Smooth muscle cell (in vitro differentiated cells): ENCODE measurements at regions not wholly inside any gene's neighbourhood (a gene's known extent, or its start where the extent isn't known, plus 50 kb on each side); places are given as distances from the start of the nearest gene placed in this dataset.

Source experiments
- DNase-seq: peaks from one replicate; lab custom pipeline; 2025; ENCODE audit not compliant: unreplicated experiment; lab: John Stamatoyannopoulos, UW
- H2AFZ ChIP-seq: fragments of 200-600 bp; sonication (generic); 2 replicates; pipeline ENCODE4 v1.6.0; 2016; ENCODE audit warnings: antibody characterized with exemption, low read depth, mild to moderate bottlenecking
- H3F3A ChIP-seq: fragments of 200-600 bp; sonication (generic); 2 replicates; pipeline ENCODE4 v1.6.0; 2017; ENCODE audit warnings: antibody characterized with exemption, low read depth
- H3K27ac ChIP-seq: fragments of 200-600 bp; sonication (generic); 2 replicates; pipeline ENCODE4 v1.5.1; 2016; ENCODE audit warnings: low read depth, mild to moderate bottlenecking
- H3K27me3 ChIP-seq: fragments of 200-600 bp; sonication (generic); 2 replicates; pipeline ENCODE4 v1.6.1; 2016; ENCODE audit warnings: low read depth, mild to moderate bottlenecking
- H3K36me3 ChIP-seq: fragments of 200-600 bp; sonication (generic); 2 replicates; pipeline ENCODE4 v1.5.1; 2016; ENCODE audit warnings: low read depth
- H3K4me1 ChIP-seq: fragments of 200-600 bp; sonication (generic); 2 replicates; pipeline ENCODE4 v1.5.1; 2016; ENCODE audit warnings: low read depth
- H3K4me2 ChIP-seq: fragments of 200-600 bp; sonication (generic); 2 replicates; pipeline ENCODE4 v1.6.0; 2016; ENCODE audit warnings: mild to moderate bottlenecking
- H3K4me3 ChIP-seq: fragments of 200-600 bp; sonication (generic); 2 replicates; pipeline ENCODE4 v1.5.1; 2016; ENCODE audit warnings: mild to moderate bottlenecking
- H3K79me2 ChIP-seq: fragments of 200-600 bp; sonication (generic); 2 replicates; pipeline ENCODE4 v1.6.0; 2016; ENCODE audit warnings: low read depth, mild to moderate bottlenecking
- H3K9ac ChIP-seq: fragments of 200-600 bp; sonication (generic); 2 replicates; pipeline ENCODE4 v1.6.0; 2016; ENCODE audit warnings: low read depth
- H3K9me3 ChIP-seq: fragments of 200-600 bp; sonication (generic); replicated peaks from 2 replicates; pipeline ENCODE4 v1.5.1; 2016; ENCODE audit warnings: low read depth
- H4K20me1 ChIP-seq: fragments of 200-600 bp; sonication (generic); 2 replicates; pipeline ENCODE4 v1.6.0; 2016; ENCODE audit warnings: low read depth
- CTCF ChIP-seq: fragments of 200-600 bp; sonication (generic); IDR thresholded peaks from 2 replicates; pipeline ENCODE4 v1.5.1; 2017; ENCODE audit warnings: borderline replicate concordance, mild to moderate bottlenecking, antibody characterized with exemption; ENCODE audit not compliant: insufficient read depth, poor library complexity, severe bottlenecking
- WGBS: methylation state at CpG from one replicate; pipeline ENCODE4 v1.1.7; 2016; ENCODE audit warnings: low lambda C conversion rate; 5-methylcytosine and 5-hydroxymethylcytosine counted together

- no peak for DNase-seq
- no peak overlapping the region for H3K27ac ChIP-seq
- H3K9me3 ChIP-seq: no peaks in the 10 kb centered on the region
- H3K79me2 ChIP-seq: no peaks in the 10 kb centered on the region
- H3K4me3 ChIP-seq: no peak overlapping the region
- no peaks in the 10 kb centered on the region for H3K27me3 ChIP-seq
- 92% methylated on average over 8 of the region's 8 CpGs for WGBS
- H3K4me2 ChIP-seq: no peak overlapping the region
- H3K36me3 ChIP-seq: no peaks in the 10 kb centered on the region
- H2AFZ ChIP-seq: no peak overlapping the region
- no peaks in the 10 kb centered on the region for H4K20me1 ChIP-seq
- H3K4me1 ChIP-seq: no peaks in the 10 kb centered on the region
- H3F3A ChIP-seq: peaks cover 4% of the 10 kb centered on the region
- no peak overlapping the region for H3K9ac ChIP-seq
- TF ChIP-seq CTCF: no peak
Observed at GRCh38 chr15:31447931-31448634, 121.4 kb downstream of the KLF13 start.

GRCh38 chr15:31448635-31448979 is 122.0 kb downstream of the KLF13 start:
- Histone ChIP-seq H3F3A (no peaks in the 10 kb centered on the region), H2AFZ (no peak overlapping the region), H4K20me1 (no peaks in the 10 kb centered on the region), H3K4me2 (no peak overlapping the region), H3K27me3 (no peaks in the 10 kb centered on the region), H3K9me3 (no peaks in the 10 kb centered on the region), H3K4me1 (no peaks in the 10 kb centered on the region), H3K79me2 (no peaks in the 10 kb centered on the region), H3K27ac (no peak overlapping the region), H3K9ac (no peak overlapping the region), H3K36me3 (no peaks in the 10 kb centered on the region), H3K4me3 (no peak overlapping the region)
- WGBS: 65% methylated on average over 5 of the region's 5 CpGs
- no peak for TF ChIP-seq CTCF
- no peak for DNase-seq

- H3K4me3 ChIP-seq: no peak overlapping the region
- no peaks in the 10 kb centered on the region for H3F3A ChIP-seq
- H2AFZ ChIP-seq: no peak overlapping the region
- no peaks in the 10 kb centered on the region for H3K9me3 ChIP-seq
- H3K36me3 ChIP-seq: no peaks in the 10 kb centered on the region
- H3K4me2 ChIP-seq: no peak overlapping the region
- no peaks in the 10 kb centered on the region for H3K27me3 ChIP-seq
- no peak overlapping the region for H3K9ac ChIP-seq
- H4K20me1 ChIP-seq: no peaks in the 10 kb centered on the region
- DNase-seq: no peak
- H3K27ac ChIP-seq: no peak overlapping the region
- WGBS: 94% methylated on average over 36 of the region's 36 CpGs
- no peak for TF ChIP-seq CTCF
- peaks cover 10% of the 10 kb centered on the region for H3K4me1 ChIP-seq
- H3K79me2 ChIP-seq: no peaks in the 10 kb centered on the region
Observed at GRCh38 chr15:31452595-31453557, 126.2 kb downstream of the KLF13 start.
